RWPE2 (cell line): ENCODE measurements at regions not wholly inside any gene's neighbourhood (a gene's known extent, or its start where the extent isn't known, plus 50 kb on each side); places are given as distances from the start of the nearest gene placed in this dataset.
"Not testable (repeated sequence)": the region's sequence is repeated elsewhere in the genome, so short reads cannot be mapped to it uniquely, and the experiment has no call there.

Experiments used
- ATAC-seq: fragments of 200-7000 bp; cut with Tn5 transposase; 3 replicates; pipeline ENCODE4 v1.9.1; 2021; ENCODE audit warnings: low read depth
- DNase-seq: peaks from one replicate; pipeline ENCODE4 v3.0.0-alpha.2; 2020; ENCODE audit warnings: low spot score
- H3K27ac ChIP-seq: fragments of 450-650 bp; 2 replicates; pipeline ENCODE4 v1.5.1; 2017; ENCODE audit warnings: mild to moderate bottlenecking; ENCODE audit not compliant: poor library complexity, severe bottlenecking
- H3K27me3 ChIP-seq: fragments of 250-450 bp; sonication (Bioruptor Pico); 2 replicates; pipeline ENCODE4 v1.5.1; 2021; ENCODE audit warnings: mild to moderate bottlenecking, moderate library complexity; ENCODE audit not compliant: insufficient read depth, poor library complexity, severe bottlenecking
- H3K36me3 ChIP-seq: fragments of 250-450 bp; sonication (Bioruptor Pico); 2 replicates; pipeline ENCODE4 v1.5.1; 2020; ENCODE audit warnings: low read depth, mild to moderate bottlenecking, moderate library complexity
- H3K4me1 ChIP-seq: fragments of 250-450 bp; sonication (Bioruptor Pico); 2 replicates; pipeline ENCODE4 v1.5.1; 2021; ENCODE audit warnings: mild to moderate bottlenecking, moderate library complexity; ENCODE audit not compliant: insufficient read depth, poor library complexity, severe bottlenecking
- H3K4me3 ChIP-seq: fragments of 250-450 bp; sonication (Bioruptor Pico); 2 replicates; pipeline ENCODE4 v1.5.1; 2021; ENCODE audit warnings: mild to moderate bottlenecking, moderate library complexity; ENCODE audit not compliant: severe bottlenecking
- H3K9me3 ChIP-seq: fragments of 250-450 bp; sonication (Bioruptor Pico); 2 replicates; pipeline ENCODE4 v1.5.1; 2021; ENCODE audit warnings: mild to moderate bottlenecking, moderate library complexity; ENCODE audit not compliant: severe bottlenecking
- CTCF ChIP-seq: fragments of 450-650 bp; IDR thresholded peaks from one replicate; pipeline ENCODE4 v1.5.1; 2017; ENCODE audit warnings: mild to moderate bottlenecking, moderate library complexity; ENCODE audit not compliant: poor library complexity, severe bottlenecking

- H3K27me3 ChIP-seq, result no peaks in the 10 kb centered on the region
- no peak for ATAC-seq
- no peak for TF ChIP-seq CTCF
- no peak for DNase-seq
- no peak overlapping the region for H3K4me3 ChIP-seq
- H3K9me3 ChIP-seq, result no peaks in the 10 kb centered on the region
- H3K4me1 ChIP-seq, result no peaks in the 10 kb centered on the region
- H3K36me3 ChIP-seq, result no peaks in the 10 kb centered on the region
- H3K27ac ChIP-seq, result no peak overlapping the region
These were observed 95.8 kb upstream of the NAA20 start for GRCh38 chr20:19921284-19921793.

- not testable (repeated sequence) for H3K36me3 ChIP-seq, H3K4me3 ChIP-seq, DNase-seq, H3K27ac ChIP-seq, H3K27me3 ChIP-seq, ATAC-seq, H3K4me1 ChIP-seq, H3K9me3 ChIP-seq
These were observed 95.3 kb upstream of the NAA20 start for GRCh38 chr20:19921829-19922228.

- H3K4me3 ChIP-seq, result no peak overlapping the region
- ATAC-seq, result no peak
- no peaks in the 10 kb centered on the region for H3K36me3 ChIP-seq
- no peaks in the 10 kb centered on the region for H3K9me3 ChIP-seq
- H3K27ac ChIP-seq, result no peak overlapping the region
- no peaks in the 10 kb centered on the region for H3K27me3 ChIP-seq
- TF ChIP-seq CTCF, result no peak
- peaks cover 2% of the 10 kb centered on the region for H3K4me1 ChIP-seq
- no peak for DNase-seq
These were observed 94.4 kb upstream of the NAA20 start for GRCh38 chr20:19922716-19923115.

- Histone ChIP-seq H3K4me3 (no peak overlapping the region), H3K36me3 (no peaks in the 10 kb centered on the region), H3K9me3 (no peaks in the 10 kb centered on the region), H3K27ac (no peak overlapping the region), H3K27me3 (no peaks in the 10 kb centered on the region), H3K4me1 (peaks cover 10% of the 10 kb centered on the region)
- no peak for TF ChIP-seq CTCF
- no peak for ATAC-seq
- no peak for DNase-seq
These were observed 93.4 kb upstream of the NAA20 start for GRCh38 chr20:19923762-19924161.

GRCh38 chr20:19924255-19924654 is 92.9 kb upstream of the NAA20 start:
- Histone ChIP-seq H3K27ac (no peak overlapping the region), H3K36me3 (no peaks in the 10 kb centered on the region), H3K4me3 (no peak overlapping the region), H3K4me1 (peaks cover 15% of the 10 kb centered on the region), H3K27me3 (no peaks in the 10 kb centered on the region), H3K9me3 (no peaks in the 10 kb centered on the region)
- ATAC-seq, result no peak
- no peak for DNase-seq
- TF ChIP-seq CTCF, result no peak
